ENCODE measurements at regions not wholly inside any gene's neighbourhood (a gene's known extent, or its start where the extent isn't known, plus 50 kb on each side); places are given as distances from the start of the nearest gene placed in this dataset.

DNA sequence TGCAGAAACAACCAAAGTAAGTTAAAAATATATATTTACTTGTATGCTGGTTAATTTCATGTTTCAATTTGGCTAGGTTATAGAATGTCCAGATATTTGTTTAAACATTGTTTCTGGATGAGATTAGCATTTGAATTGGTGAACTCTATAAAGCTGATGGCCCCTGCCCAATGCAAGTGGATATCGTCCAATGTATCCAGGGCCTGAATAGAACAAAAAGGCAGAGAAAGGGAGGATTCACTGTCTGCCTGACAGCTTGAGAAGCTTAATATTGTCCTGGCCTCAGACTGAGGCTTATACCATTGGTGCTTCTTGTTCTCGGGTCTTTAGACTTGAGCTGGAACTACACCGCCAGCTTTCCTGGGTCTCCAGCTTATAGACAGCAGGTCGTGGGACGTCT, 446.7 kb upstream of the ACTBL2 start:
- TF ChIP-seq, protein P1, sequence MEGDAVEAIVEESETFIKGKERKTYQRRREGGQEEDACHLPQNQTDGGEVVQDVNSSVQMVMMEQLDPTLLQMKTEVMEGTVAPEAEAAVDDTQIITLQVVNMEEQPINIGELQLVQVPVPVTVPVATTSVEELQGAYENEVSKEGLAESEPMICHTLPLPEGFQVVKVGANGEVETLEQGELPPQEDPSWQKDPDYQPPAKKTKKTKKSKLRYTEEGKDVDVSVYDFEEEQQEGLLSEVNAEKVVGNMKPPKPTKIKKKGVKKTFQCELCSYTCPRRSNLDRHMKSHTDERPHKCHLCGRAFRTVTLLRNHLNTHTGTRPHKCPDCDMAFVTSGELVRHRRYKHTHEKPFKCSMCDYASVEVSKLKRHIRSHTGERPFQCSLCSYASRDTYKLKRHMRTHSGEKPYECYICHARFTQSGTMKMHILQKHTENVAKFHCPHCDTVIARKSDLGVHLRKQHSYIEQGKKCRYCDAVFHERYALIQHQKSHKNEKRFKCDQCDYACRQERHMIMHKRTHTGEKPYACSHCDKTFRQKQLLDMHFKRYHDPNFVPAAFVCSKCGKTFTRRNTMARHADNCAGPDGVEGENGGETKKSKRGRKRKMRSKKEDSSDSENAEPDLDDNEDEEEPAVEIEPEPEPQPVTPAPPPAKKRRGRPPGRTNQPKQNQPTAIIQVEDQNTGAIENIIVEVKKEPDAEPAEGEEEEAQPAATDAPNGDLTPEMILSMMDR (IDR thresholded peaks at IDR 0.05; ENCODE audit: low read depth, low read length) = no peak
- TF ChIP-seq, protein P2, sequence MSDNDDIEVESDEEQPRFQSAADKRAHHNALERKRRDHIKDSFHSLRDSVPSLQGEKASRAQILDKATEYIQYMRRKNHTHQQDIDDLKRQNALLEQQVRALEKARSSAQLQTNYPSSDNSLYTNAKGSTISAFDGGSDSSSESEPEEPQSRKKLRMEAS (IDR thresholded peaks at IDR 0.05; ENCODE audit: low read depth, low read length) = no peak
- TF ChIP-seq POLR2A (IDR thresholded peaks at IDR 0.05; ENCODE audit: extremely low read depth, insufficient read length) = no peak
- TF ChIP-seq MYC (IDR thresholded peaks at IDR 0.05; ENCODE audit: low read depth, low read length) = no peak
